Thymus (tissue), 11 donors: ENCODE measurements at regions not wholly inside any gene's neighbourhood (a gene's known extent, or its start where the extent isn't known, plus 50 kb on each side); places are given as distances from the start of the nearest gene placed in this dataset.

Source experiments
- DNase-seq, 9 donors: peaks; one replicate each; pipeline ENCODE4 v3.0.0-alpha.2; 2013; ENCODE audit warnings: low spot score in 9 of 9, low read depth in 6 of 9, missing footprints in 1 of 9
- H3K27ac ChIP-seq, 2 donors: one replicate each; pipeline ENCODE4 v1.5.1; 2013; ENCODE audit warnings: control low read depth in 1 of 2, low read depth in 1 of 2, low read length in 1 of 2, mild to moderate bottlenecking in 1 of 2, moderate library complexity in 1 of 2
- H3K27me3 ChIP-seq, 2 donors: one replicate each; pipeline ENCODE4 v1.5.1; 2013; ENCODE audit warnings: low read length in 1 of 2; ENCODE audit not compliant: control insufficient read depth in 2 of 2, insufficient read depth in 1 of 2
- H3K36me3 ChIP-seq, 2 donors: one replicate each; pipeline ENCODE4 v1.5.1; 2013; ENCODE audit warnings: low read length in 1 of 2, mild to moderate bottlenecking in 1 of 2, moderate library complexity in 1 of 2; ENCODE audit not compliant: control insufficient read depth in 2 of 2, insufficient read depth in 2 of 2
- H3K4me1 ChIP-seq, 2 donors: one replicate each; pipeline ENCODE4 v1.5.1; 2013; ENCODE audit warnings: low read length in 2 of 2; ENCODE audit not compliant: control insufficient read depth in 2 of 2, insufficient read depth in 2 of 2
- H3K4me3 ChIP-seq, 2 donors: one replicate each; pipeline ENCODE4 v1.5.1; 2013; ENCODE audit warnings: low read length in 2 of 2, control low read depth in 1 of 2, mild to moderate bottlenecking in 1 of 2
- H3K9me3 ChIP-seq, 2 donors: one replicate each; pipeline ENCODE4 v1.5.1; 2013; ENCODE audit warnings: low read length in 1 of 2, mild to moderate bottlenecking in 1 of 2; ENCODE audit not compliant: control insufficient read depth in 2 of 2, insufficient read depth in 1 of 2
- whole genome bisulfite sequencing: extraction: QIAGEN DNeasy Blood & Tissue Kit; methylation state at CpG from one replicate; pipeline ENCODE4 v1.1.7; 2013; 5-methylcytosine and 5-hydroxymethylcytosine counted together
- donor health status: healthy.

GRCh38 chr2:234426616-234427015 lies 70.3 kb downstream of the ARL4C start:
- Histone ChIP-seq H3K9me3 (no peaks in the 10 kb centered on the region), H3K36me3 (peaks cover 0 to 5% of the 10 kb centered on the region in 2 donors), H3K27ac (peak overlapping the region; percentile 98 to 99), H3K4me3 (peak overlapping the region; percentile 6 to 25), H3K27me3 (no peaks in the 10 kb centered on the region), H3K4me1 (peaks cover 68 to 81% of the 10 kb centered on the region in 2 donors)
- DNase-seq = peak in 2 of 9 donors; percentile 38 to 72
- whole genome bisulfite sequencing = 20% methylated on average over 4 of the region's 4 CpGs

GRCh38 chr2:234425639-234426603 lies 71.0 kb downstream of the ARL4C start:
- Histone ChIP-seq H3K27ac (peak overlapping the region; percentile 98 to 99), H3K9me3 (no peaks in the 10 kb centered on the region), H3K4me1 (peaks cover 69 to 88% of the 10 kb centered on the region in 2 donors), H3K4me3 (peak overlapping the region; percentile 6 to 25), H3K27me3 (no peaks in the 10 kb centered on the region), H3K36me3 (peaks cover 0 to 5% of the 10 kb centered on the region in 2 donors)
- peak; percentile 86 to 98 (median 92) for DNase-seq
- 4% methylated on average over 8 of the region's 8 CpGs for WGBS

- peaks cover 68 to 92% of the 10 kb centered on the region in 2 donors for H3K4me1 ChIP-seq
- H3K27me3 ChIP-seq = no peaks in the 10 kb centered on the region
- H3K9me3 ChIP-seq = peaks cover 0 to 3% of the 10 kb centered on the region in 2 donors
- DNase-seq = no peak
- H3K36me3 ChIP-seq = peaks cover 0 to under 1% of the 10 kb centered on the region in 2 donors
- no peak overlapping the region for H3K4me3 ChIP-seq
- 68% methylated on average over 4 of the region's 4 CpGs for WGBS
- H3K27ac ChIP-seq = peak overlapping the region; percentile 83 to 91
These were observed 73.0 kb downstream of the ARL4C start for GRCh38 chr2:234423884-234424283.

GRCh38 chr2:234422981-234423431 lies 73.9 kb downstream of the ARL4C start:
- peak in 3 of 9 donors; percentile 53 to 79 (median 56) for DNase-seq
- H3K4me3 ChIP-seq = no peak overlapping the region
- H3K27ac ChIP-seq = peak overlapping the region; percentile 91 to 93
- H3K9me3 ChIP-seq = peaks cover 0 to 10% of the 10 kb centered on the region in 2 donors
- H3K27me3 ChIP-seq = no peaks in the 10 kb centered on the region
- peaks cover 59 to 83% of the 10 kb centered on the region in 2 donors for H3K4me1 ChIP-seq
- no peaks in the 10 kb centered on the region for H3K36me3 ChIP-seq
- WGBS = 48% methylated on average over 8 of the region's 8 CpGs

- H3K27me3 ChIP-seq = no peaks in the 10 kb centered on the region
- peak overlapping the region; percentile 53 to 91 for H3K27ac ChIP-seq
- WGBS = 81% methylated on average over 4 of the region's 4 CpGs
- no peaks in the 10 kb centered on the region for H3K36me3 ChIP-seq
- H3K9me3 ChIP-seq = peaks cover 0 to 10% of the 10 kb centered on the region in 2 donors
- DNase-seq = peak in 1 of 9 donors; percentile 38
- peaks cover 54 to 76% of the 10 kb centered on the region in 2 donors for H3K4me1 ChIP-seq
- H3K4me3 ChIP-seq = no peak overlapping the region
These were observed 74.6 kb downstream of the ARL4C start for GRCh38 chr2:234422273-234422732.

GRCh38 chr2:234420408-234420807 lies 76.5 kb downstream of the ARL4C start:
- no peaks in the 10 kb centered on the region for H3K27me3 ChIP-seq
- DNase-seq = peak in 3 of 9 donors; percentile 61 to 85 (median 73)
- H3K36me3 ChIP-seq = no peaks in the 10 kb centered on the region
- WGBS = 52% methylated on average over 2 of the region's 2 CpGs
- H3K4me3 ChIP-seq = no peak overlapping the region
- peaks cover 35 to 57% of the 10 kb centered on the region in 2 donors for H3K4me1 ChIP-seq
- H3K9me3 ChIP-seq = peaks cover 0 to 10% of the 10 kb centered on the region in 2 donors
- peak overlapping the region; percentile 54 to 84 for H3K27ac ChIP-seq

- WGBS = 95% methylated on average over 5 of the region's 5 CpGs
- Histone ChIP-seq H3K9me3 (peaks cover 0 to 10% of the 10 kb centered on the region in 2 donors), H3K4me1 (peaks cover 28 to 51% of the 10 kb centered on the region in 2 donors), H3K27me3 (no peaks in the 10 kb centered on the region), H3K36me3 (no peaks in the 10 kb centered on the region), H3K27ac (peak overlapping the region in 1 of 2 donors; percentile 26), H3K4me3 (no peak overlapping the region)
- DNase-seq = no peak
These were observed 77.2 kb downstream of the ARL4C start for GRCh38 chr2:234419726-234420125.

GRCh38 chr2:234415706-234416105 lies 81.2 kb downstream of the ARL4C start:
- Histone ChIP-seq H3K4me3 (no peak overlapping the region), H3K36me3 (no peaks in the 10 kb centered on the region), H3K9me3 (peaks cover 0 to 10% of the 10 kb centered on the region in 2 donors), H3K27ac (no peak overlapping the region), H3K4me1 (peaks cover 3 to 12% of the 10 kb centered on the region in 2 donors), H3K27me3 (no peaks in the 10 kb centered on the region)
- DNase-seq = no peak
- 97% methylated on average over 4 of the region's 4 CpGs for WGBS

- no peak for DNase-seq
- H3K4me3 ChIP-seq = no peak overlapping the region
- H3K27ac ChIP-seq = no peak overlapping the region
- WGBS = 98% methylated on average over 6 of the region's 6 CpGs
- peaks cover 0 to 7% of the 10 kb centered on the region in 2 donors for H3K9me3 ChIP-seq
- H3K4me1 ChIP-seq = peaks cover 0 to 1% of the 10 kb centered on the region in 2 donors
- no peaks in the 10 kb centered on the region for H3K36me3 ChIP-seq
- no peaks in the 10 kb centered on the region for H3K27me3 ChIP-seq
These were observed 82.3 kb downstream of the ARL4C start for GRCh38 chr2:234414596-234414995.
